Suprapubic skin (tissue), 3 donors: ENCODE measurements at regions not wholly inside any gene's neighbourhood (a gene's known extent, or its start where the extent isn't known, plus 50 kb on each side); places are given as distances from the start of the nearest gene placed in this dataset.

Experiments used
- CTCF ChIP-seq, 2 donors: fragments of 200-600 bp in 1 of 2; fragments of 450-650 bp in 1 of 2; sonication (generic) in 1 of 2; IDR thresholded peaks; one replicate each; pipeline ENCODE4 v1.5.1; 2016 to 2019; ENCODE audit warnings: antibody characterized with exemption in 2 of 2, mild to moderate bottlenecking in 1 of 2, moderate library complexity in 1 of 2
- POLR2AphosphoS5 ChIP-seq, 3 donors: sonication (generic); formaldehyde crosslinking; IDR thresholded peaks; one replicate each; pipeline ENCODE4 v1.6.1; 2017; ENCODE audit warnings: antibody characterized with exemption in 3 of 3

GRCh38 chr13:22861958-22862466 lies 318.8 kb upstream of the SGCG start:
- TF ChIP-seq CTCF (IDR thresholded peaks at IDR 0.05) (no peak), POLR2AphosphoS5 (IDR thresholded peaks at IDR 0.05) (no peak)
